ENCODE measurements at regions not wholly inside any gene's neighbourhood (a gene's known extent, or its start where the extent isn't known, plus 50 kb on each side); places are given as distances from the start of the nearest gene placed in this dataset.

DNA sequence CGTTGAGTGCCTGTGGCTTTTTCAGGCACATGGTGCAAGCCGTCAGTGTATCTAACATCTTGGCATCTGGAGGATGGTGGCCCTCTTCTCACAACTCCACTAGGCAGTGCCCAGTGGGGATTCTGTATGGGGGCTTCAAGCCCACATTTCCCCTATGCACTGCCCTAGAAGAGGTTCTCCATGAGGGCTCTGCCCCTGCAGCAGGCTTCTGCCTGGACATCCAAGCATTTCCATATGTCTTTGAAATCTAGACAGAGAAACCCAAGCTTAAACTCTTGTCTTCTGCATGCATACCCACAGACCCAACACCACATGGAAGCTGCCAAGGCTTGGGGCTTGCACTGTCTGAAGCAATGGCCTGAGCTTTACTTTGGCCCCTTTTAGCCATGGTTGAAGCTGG lies 146.4 kb downstream of the ARL4A start:
- TF ChIP-seq EZH2 (IDR thresholded peaks at IDR 0.05) (no peak), JUND (IDR thresholded peaks at IDR 0.05) (no peak), POLR2A (IDR thresholded peaks at IDR 0.05; ENCODE audit: borderline replicate concordance, extremely low read depth, insufficient read depth, insufficient read length) (no peak), TCF7L2 (IDR thresholded peaks at IDR 0.05; ENCODE audit: borderline replicate concordance, extremely low read depth, insufficient read depth, insufficient read length) (no peak)
- TF ChIP-seq, protein P1, sequence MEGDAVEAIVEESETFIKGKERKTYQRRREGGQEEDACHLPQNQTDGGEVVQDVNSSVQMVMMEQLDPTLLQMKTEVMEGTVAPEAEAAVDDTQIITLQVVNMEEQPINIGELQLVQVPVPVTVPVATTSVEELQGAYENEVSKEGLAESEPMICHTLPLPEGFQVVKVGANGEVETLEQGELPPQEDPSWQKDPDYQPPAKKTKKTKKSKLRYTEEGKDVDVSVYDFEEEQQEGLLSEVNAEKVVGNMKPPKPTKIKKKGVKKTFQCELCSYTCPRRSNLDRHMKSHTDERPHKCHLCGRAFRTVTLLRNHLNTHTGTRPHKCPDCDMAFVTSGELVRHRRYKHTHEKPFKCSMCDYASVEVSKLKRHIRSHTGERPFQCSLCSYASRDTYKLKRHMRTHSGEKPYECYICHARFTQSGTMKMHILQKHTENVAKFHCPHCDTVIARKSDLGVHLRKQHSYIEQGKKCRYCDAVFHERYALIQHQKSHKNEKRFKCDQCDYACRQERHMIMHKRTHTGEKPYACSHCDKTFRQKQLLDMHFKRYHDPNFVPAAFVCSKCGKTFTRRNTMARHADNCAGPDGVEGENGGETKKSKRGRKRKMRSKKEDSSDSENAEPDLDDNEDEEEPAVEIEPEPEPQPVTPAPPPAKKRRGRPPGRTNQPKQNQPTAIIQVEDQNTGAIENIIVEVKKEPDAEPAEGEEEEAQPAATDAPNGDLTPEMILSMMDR (IDR thresholded peaks at IDR 0.05 in 2 of 3, conservative IDR thresholded peaks at IDR 0.05 in 1 of 3; ENCODE audit: borderline replicate concordance in 1 of 3, insufficient read depth in 1 of 3, low read depth in 2 of 3, low read length in 2 of 3): no peak
- TF ChIP-seq, protein P2, sequence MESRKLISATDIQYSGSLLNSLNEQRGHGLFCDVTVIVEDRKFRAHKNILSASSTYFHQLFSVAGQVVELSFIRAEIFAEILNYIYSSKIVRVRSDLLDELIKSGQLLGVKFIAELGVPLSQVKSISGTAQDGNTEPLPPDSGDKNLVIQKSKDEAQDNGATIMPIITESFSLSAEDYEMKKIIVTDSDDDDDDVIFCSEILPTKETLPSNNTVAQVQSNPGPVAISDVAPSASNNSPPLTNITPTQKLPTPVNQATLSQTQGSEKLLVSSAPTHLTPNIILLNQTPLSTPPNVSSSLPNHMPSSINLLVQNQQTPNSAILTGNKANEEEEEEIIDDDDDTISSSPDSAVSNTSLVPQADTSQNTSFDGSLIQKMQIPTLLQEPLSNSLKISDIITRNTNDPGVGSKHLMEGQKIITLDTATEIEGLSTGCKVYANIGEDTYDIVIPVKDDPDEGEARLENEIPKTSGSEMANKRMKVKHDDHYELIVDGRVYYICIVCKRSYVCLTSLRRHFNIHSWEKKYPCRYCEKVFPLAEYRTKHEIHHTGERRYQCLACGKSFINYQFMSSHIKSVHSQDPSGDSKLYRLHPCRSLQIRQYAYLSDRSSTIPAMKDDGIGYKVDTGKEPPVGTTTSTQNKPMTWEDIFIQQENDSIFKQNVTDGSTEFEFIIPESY (IDR thresholded peaks at IDR 0.05; ENCODE audit: extremely low read depth, insufficient replicate concordance, low read length): no peak

Measured in HCT116 (cell line).